MM.1S (cell line): ENCODE measurements at regions not wholly inside any gene's neighbourhood (a gene's known extent, or its start where the extent isn't known, plus 50 kb on each side); places are given as distances from the start of the nearest gene placed in this dataset.

ENCODE experiments used
- DNase-seq: peaks from one replicate; pipeline ENCODE4 v3.0.0-alpha.2; 2015
- H2AFZ ChIP-seq: fragments of 300-600 bp; sonication (generic); 2 replicates; pipeline ENCODE4 v1.6.0; 2016; ENCODE audit warnings: antibody characterized with exemption, low read length
- H3F3A ChIP-seq: fragments of 300-600 bp; sonication (generic); 2 replicates; pipeline ENCODE4 v1.6.1; 2016; ENCODE audit warnings: mild to moderate bottlenecking, antibody characterized with exemption, low read length, moderate library complexity, mixed read lengths; ENCODE audit not compliant: insufficient read depth
- H3K27ac ChIP-seq: fragments of 300-600 bp; sonication (generic); 2 replicates; pipeline ENCODE4 v1.5.1; 2016; ENCODE audit warnings: mild to moderate bottlenecking, low read length
- H3K27me3 ChIP-seq: fragments of 300-600 bp; sonication (generic); replicated peaks from 2 replicates; pipeline ENCODE4 v1.6.0; 2016; ENCODE audit warnings: low read length; ENCODE audit not compliant: insufficient read depth
- H3K36me3 ChIP-seq: fragments of 300-600 bp; sonication (generic); replicated peaks from 2 replicates; pipeline ENCODE4 v1.6.1; 2016; ENCODE audit warnings: mild to moderate bottlenecking, low read length, mixed read lengths; ENCODE audit not compliant: insufficient read depth
- H3K4me1 ChIP-seq: fragments of 300-600 bp; sonication (generic); 2 replicates; pipeline ENCODE4 v1.6.1; 2016; ENCODE audit warnings: low read length, mixed read lengths
- H3K4me2 ChIP-seq: fragments of 300-600 bp; sonication (generic); 2 replicates; pipeline ENCODE4 v1.6.0; 2016; ENCODE audit warnings: low read depth, low read length
- H3K4me3 ChIP-seq: fragments of 300-600 bp; sonication (generic); 2 replicates; pipeline ENCODE4 v1.5.1; 2016; ENCODE audit warnings: low read length, mixed read lengths
- H3K79me2 ChIP-seq: fragments of 300-600 bp; sonication (generic); 2 replicates; pipeline ENCODE4 v1.6.1; 2016; ENCODE audit warnings: mixed run types, low read length, mixed read lengths
- H3K9ac ChIP-seq: fragments of 300-600 bp; sonication (generic); 2 replicates; pipeline ENCODE4 v1.6.1; 2016; ENCODE audit warnings: low read length, mixed read lengths
- H3K9me2 ChIP-seq: fragments of 300-600 bp; sonication (generic); replicated peaks from 2 replicates; pipeline ENCODE4 v1.6.1; 2016; ENCODE audit warnings: mild to moderate bottlenecking, low read length, mixed read lengths; ENCODE audit not compliant: insufficient read depth
- H3K9me3 ChIP-seq: fragments of 300-600 bp; sonication (generic); replicated peaks from 2 replicates; pipeline ENCODE4 v1.6.1; 2016; ENCODE audit warnings: mild to moderate bottlenecking, low read length, mixed read lengths; ENCODE audit not compliant: insufficient read depth
- H4K20me1 ChIP-seq: fragments of 300-600 bp; sonication (generic); 2 replicates; pipeline ENCODE4 v1.6.1; 2016; ENCODE audit warnings: mild to moderate bottlenecking, low read length, moderate library complexity, mixed read lengths; ENCODE audit not compliant: insufficient read depth
- CTCF ChIP-seq: fragments of 300-600 bp; sonication (generic); IDR thresholded peaks from 2 replicates; pipeline ENCODE4 v1.5.1; 2016; ENCODE audit warnings: antibody characterized with exemption, low read length, mixed read lengths
- EZH2 ChIP-seq: fragments of 300-600 bp; sonication (generic); optimal IDR thresholded peaks from 2 replicates; pipeline ENCODE3; 2017; ENCODE audit warnings: low read depth, mild to moderate bottlenecking, antibody characterized with exemption, low read length, mixed read lengths
- EZH2phosphoT487 ChIP-seq: fragments of 300-600 bp; sonication (generic); IDR thresholded peaks from 2 replicates; pipeline ENCODE4 v1.6.1; 2018; ENCODE audit warnings: antibody characterized with exemption, low read length

GRCh38 chr18:8959551-8960135 is 142.9 kb upstream of the NDUFV2 start:
- no peaks in the 10 kb centered on the region for H3K4me1 ChIP-seq
- H3K36me3 ChIP-seq, result no peaks in the 10 kb centered on the region
- no peaks in the 10 kb centered on the region for H4K20me1 ChIP-seq
- no peak for TF ChIP-seq EZH2
- no peak for TF ChIP-seq CTCF
- no peak for TF ChIP-seq EZH2phosphoT487
- DNase-seq, result no peak
- no peaks in the 10 kb centered on the region for H3K9me2 ChIP-seq
- H2AFZ ChIP-seq, result no peak overlapping the region
- H3K9me3 ChIP-seq, result no peaks in the 10 kb centered on the region
- no peak overlapping the region for H3K4me2 ChIP-seq
- no peaks in the 10 kb centered on the region for H3K27me3 ChIP-seq
- no peaks in the 10 kb centered on the region for H3K79me2 ChIP-seq
- H3K27ac ChIP-seq, result no peak overlapping the region
- H3K4me3 ChIP-seq, result no peak overlapping the region
- no peaks in the 10 kb centered on the region for H3F3A ChIP-seq
- H3K9ac ChIP-seq, result no peak overlapping the region

GRCh38 chr18:8960740-8961657 is 141.5 kb upstream of the NDUFV2 start:
- no peaks in the 10 kb centered on the region for H3K36me3 ChIP-seq
- no peak overlapping the region for H3K4me2 ChIP-seq
- H3K4me1 ChIP-seq, result no peaks in the 10 kb centered on the region
- no peak overlapping the region for H3K9ac ChIP-seq
- H3K79me2 ChIP-seq, result no peaks in the 10 kb centered on the region
- H3K9me2 ChIP-seq, result no peaks in the 10 kb centered on the region
- H2AFZ ChIP-seq, result no peak overlapping the region
- no peak overlapping the region for H3K27ac ChIP-seq
- no peaks in the 10 kb centered on the region for H3K27me3 ChIP-seq
- no peaks in the 10 kb centered on the region for H3K9me3 ChIP-seq
- H3K4me3 ChIP-seq, result no peak overlapping the region
- no peaks in the 10 kb centered on the region for H4K20me1 ChIP-seq
- TF ChIP-seq CTCF (no peak), EZH2phosphoT487 (no peak)
- H3F3A ChIP-seq, result no peaks in the 10 kb centered on the region
- DNase-seq, result no peak

- H3K9ac ChIP-seq, result no peak overlapping the region
- no peak overlapping the region for H2AFZ ChIP-seq
- no peak for DNase-seq
- peaks cover under 1% of the 10 kb centered on the region; the same call in 1 of the 2 replicates for H3F3A ChIP-seq
- no peak overlapping the region for H3K27ac ChIP-seq
- no peaks in the 10 kb centered on the region for H3K36me3 ChIP-seq
- no peaks in the 10 kb centered on the region for H3K27me3 ChIP-seq
- no peak overlapping the region for H3K4me3 ChIP-seq
- no peak for TF ChIP-seq CTCF
- H3K4me1 ChIP-seq, result peaks cover 8% of the 10 kb centered on the region
- H3K79me2 ChIP-seq, result no peaks in the 10 kb centered on the region
- H4K20me1 ChIP-seq, result no peaks in the 10 kb centered on the region
- no peaks in the 10 kb centered on the region for H3K9me3 ChIP-seq
- H3K9me2 ChIP-seq, result no peaks in the 10 kb centered on the region
- no peak overlapping the region for H3K4me2 ChIP-seq
Measured at GRCh38 chr18:8962192-8962779, 140.2 kb upstream of the NDUFV2 start.
